ENCODE measurements at regions not wholly inside any gene's neighbourhood (a gene's known extent, or its start where the extent isn't known, plus 50 kb on each side); places are given as distances from the start of the nearest gene placed in this dataset.

GRCh38 chr3:176088962-176089383 is 1108.3 kb downstream of the TBL1XR1 start:
- Mint-ChIP-seq H3K27me3 (no peaks in the 10 kb centered on the region), H3K4me1 (no peaks in the 10 kb centered on the region), H3K27ac (no peak overlapping the region), H3K9me3 (peaks cover 7% of the 10 kb centered on the region), H3K36me3 (no peaks in the 10 kb centered on the region), H3K4me3 (no peak overlapping the region)
- no peak for DNase-seq

- Mint-ChIP-seq H3K27me3 (no peaks in the 10 kb centered on the region), H3K4me3 (no peak overlapping the region), H3K4me1 (no peaks in the 10 kb centered on the region), H3K9me3 (peaks cover 1% of the 10 kb centered on the region), H3K27ac (no peak overlapping the region), H3K36me3 (no peaks in the 10 kb centered on the region)
- DNase-seq, result no peak
Observed at GRCh38 chr3:176087066-176087697, 1110.1 kb downstream of the TBL1XR1 start.

- no peak overlapping the region for H3K27ac Mint-ChIP-seq
- no peak overlapping the region for H3K4me3 Mint-ChIP-seq
- no peaks in the 10 kb centered on the region for H3K36me3 Mint-ChIP-seq
- H3K27me3 Mint-ChIP-seq, result no peaks in the 10 kb centered on the region
- DNase-seq, result no peak
- H3K9me3 Mint-ChIP-seq, result peaks cover 4% of the 10 kb centered on the region
- H3K4me1 Mint-ChIP-seq, result no peaks in the 10 kb centered on the region
Observed at GRCh38 chr3:176079785-176080184, 1117.5 kb downstream of the TBL1XR1 start.

- Mint-ChIP-seq H3K36me3 (no peaks in the 10 kb centered on the region), H3K4me1 (no peaks in the 10 kb centered on the region), H3K27me3 (no peaks in the 10 kb centered on the region), H3K4me3 (no peak overlapping the region), H3K27ac (no peak overlapping the region), H3K9me3 (peaks cover 6% of the 10 kb centered on the region)
- DNase-seq, result no peak
Observed at GRCh38 chr3:176078906-176079305, 1118.4 kb downstream of the TBL1XR1 start.

- H3K27ac Mint-ChIP-seq, result no peak overlapping the region
- no peaks in the 10 kb centered on the region for H3K36me3 Mint-ChIP-seq
- no peaks in the 10 kb centered on the region for H3K27me3 Mint-ChIP-seq
- H3K4me3 Mint-ChIP-seq, result no peak overlapping the region
- no peaks in the 10 kb centered on the region for H3K4me1 Mint-ChIP-seq
- H3K9me3 Mint-ChIP-seq, result peaks cover 9% of the 10 kb centered on the region
- DNase-seq, result no peak
Observed at GRCh38 chr3:176075491-176075890, 1121.8 kb downstream of the TBL1XR1 start.

GRCh38 chr3:176075046-176075445 is 1122.2 kb downstream of the TBL1XR1 start:
- Mint-ChIP-seq H3K27me3 (no peaks in the 10 kb centered on the region), H3K9me3 (peaks cover 9% of the 10 kb centered on the region), H3K27ac (no peak overlapping the region), H3K36me3 (no peaks in the 10 kb centered on the region), H3K4me1 (no peaks in the 10 kb centered on the region), H3K4me3 (no peak overlapping the region)
- DNase-seq, result no peak

GRCh38 chr3:176074096-176074495 is 1123.2 kb downstream of the TBL1XR1 start:
- Mint-ChIP-seq H3K4me1 (no peaks in the 10 kb centered on the region), H3K27ac (no peak overlapping the region), H3K9me3 (peaks cover 9% of the 10 kb centered on the region), H3K4me3 (no peak overlapping the region), H3K36me3 (no peaks in the 10 kb centered on the region), H3K27me3 (no peaks in the 10 kb centered on the region)
- DNase-seq, result no peak

GRCh38 chr3:176071943-176072342 is 1125.3 kb downstream of the TBL1XR1 start:
- H3K4me1 Mint-ChIP-seq, result no peaks in the 10 kb centered on the region
- no peaks in the 10 kb centered on the region for H3K36me3 Mint-ChIP-seq
- no peaks in the 10 kb centered on the region for H3K27me3 Mint-ChIP-seq
- H3K9me3 Mint-ChIP-seq, result peaks cover 6% of the 10 kb centered on the region
- no peak overlapping the region for H3K4me3 Mint-ChIP-seq
- H3K27ac Mint-ChIP-seq, result no peak overlapping the region
- no peak for DNase-seq

- Mint-ChIP-seq H3K36me3 (no peaks in the 10 kb centered on the region), H3K9me3 (peaks cover 2% of the 10 kb centered on the region), H3K4me1 (no peaks in the 10 kb centered on the region), H3K4me3 (no peak overlapping the region), H3K27ac (no peak overlapping the region), H3K27me3 (no peaks in the 10 kb centered on the region)
- DNase-seq, result no peak
Observed at GRCh38 chr3:176068750-176069149, 1128.5 kb downstream of the TBL1XR1 start.

GRCh38 chr3:176058856-176059255 is 1138.4 kb downstream of the TBL1XR1 start:
- H3K36me3 Mint-ChIP-seq, result no peaks in the 10 kb centered on the region

GRCh38 chr3:176055836-176056235 is 1141.4 kb downstream of the TBL1XR1 start:
- Mint-ChIP-seq H3K27me3 (no peaks in the 10 kb centered on the region), H3K4me1 (no peaks in the 10 kb centered on the region), H3K27ac (no peak overlapping the region), H3K36me3 (no peaks in the 10 kb centered on the region), H3K4me3 (no peak overlapping the region), H3K9me3 (no peaks in the 10 kb centered on the region)
- DNase-seq, result no peak

More at GRCh38 chr3:176058856-176059255, 1138.4 kb downstream of the TBL1XR1 start:
- Mint-ChIP-seq H3K27me3 (no peaks in the 10 kb centered on the region), H3K9me3 (no peaks in the 10 kb centered on the region), H3K4me1 (no peaks in the 10 kb centered on the region), H3K4me3 (no peak overlapping the region), H3K27ac (no peak overlapping the region)
- no peak for DNase-seq

GRCh38 chr3:176051766-176052165 is 1145.5 kb downstream of the TBL1XR1 start:
- H3K27me3 Mint-ChIP-seq, result no peaks in the 10 kb centered on the region

GRCh38 chr3:176046703-176047102 is 1150.6 kb downstream of the TBL1XR1 start:
- DNase-seq, result no peak
- no peaks in the 10 kb centered on the region for H3K9me3 Mint-ChIP-seq
- no peaks in the 10 kb centered on the region for H3K36me3 Mint-ChIP-seq
- H3K4me3 Mint-ChIP-seq, result no peak overlapping the region
- H3K27ac Mint-ChIP-seq, result no peak overlapping the region
- H3K27me3 Mint-ChIP-seq, result no peaks in the 10 kb centered on the region
- no peaks in the 10 kb centered on the region for H3K4me1 Mint-ChIP-seq

More at GRCh38 chr3:176051766-176052165, 1145.5 kb downstream of the TBL1XR1 start:
- Mint-ChIP-seq H3K4me1 (no peaks in the 10 kb centered on the region), H3K36me3 (no peaks in the 10 kb centered on the region), H3K4me3 (no peak overlapping the region), H3K9me3 (no peaks in the 10 kb centered on the region), H3K27ac (no peak overlapping the region)
- no peak for DNase-seq

- no peaks in the 10 kb centered on the region for H3K27me3 Mint-ChIP-seq
- no peaks in the 10 kb centered on the region for H3K4me1 Mint-ChIP-seq
- DNase-seq, result no peak
- no peaks in the 10 kb centered on the region for H3K36me3 Mint-ChIP-seq
- H3K4me3 Mint-ChIP-seq, result no peak overlapping the region
- H3K9me3 Mint-ChIP-seq, result peaks cover 3% of the 10 kb centered on the region
- no peak overlapping the region for H3K27ac Mint-ChIP-seq
Observed at GRCh38 chr3:176041812-176042211, 1155.5 kb downstream of the TBL1XR1 start.

GRCh38 chr3:176041185-176041584 is 1156.1 kb downstream of the TBL1XR1 start:
- H3K4me3 Mint-ChIP-seq, result no peak overlapping the region
- H3K27me3 Mint-ChIP-seq, result no peaks in the 10 kb centered on the region
- no peaks in the 10 kb centered on the region for H3K36me3 Mint-ChIP-seq
- H3K4me1 Mint-ChIP-seq, result no peaks in the 10 kb centered on the region
- DNase-seq, result no peak
- peaks cover 5% of the 10 kb centered on the region for H3K9me3 Mint-ChIP-seq
- H3K27ac Mint-ChIP-seq, result no peak overlapping the region

- no peak overlapping the region for H3K27ac Mint-ChIP-seq
- no peaks in the 10 kb centered on the region for H3K4me1 Mint-ChIP-seq
- H3K4me3 Mint-ChIP-seq, result no peak overlapping the region
- H3K36me3 Mint-ChIP-seq, result no peaks in the 10 kb centered on the region
- H3K27me3 Mint-ChIP-seq, result no peaks in the 10 kb centered on the region
- peaks cover 12% of the 10 kb centered on the region for H3K9me3 Mint-ChIP-seq
- no peak for DNase-seq
Observed at GRCh38 chr3:176037636-176038035, 1159.6 kb downstream of the TBL1XR1 start.

Data from activated naive CD8-positive, alpha-beta T cell treated with anti-CD3 and anti-CD28 coated beads for 36 hours (primary cell).